ENCODE measurements at regions not wholly inside any gene's neighbourhood (a gene's known extent, or its start where the extent isn't known, plus 50 kb on each side); places are given as distances from the start of the nearest gene placed in this dataset.

- H3K56ac ChIP-seq (replicated peaks; ENCODE audit: insufficient read length, low read depth, low read length), result no peak overlapping the region
- H4K20me1 ChIP-seq (replicated peaks in 1 of 2; ENCODE audit: control insufficient read depth in 1 of 2, insufficient read depth in 2 of 2, low read length in 2 of 2), result peaks cover 4 to 5% of the 10 kb centered on the region in 2 experiments
- peaks cover 0 to 86% of the 10 kb centered on the region in 2 experiments; a peak in 3 of 4 replicates for H3K79me2 ChIP-seq (ENCODE audit: control insufficient read depth in 1 of 2, insufficient read depth in 2 of 2, low read length in 2 of 2)
- no peak overlapping the region for H2BK20ac ChIP-seq (ENCODE audit: low read length)
- no peaks in the 10 kb centered on the region for H3K23me2 ChIP-seq (ENCODE audit: low read depth, low read length)
- no peak overlapping the region for H3K9ac ChIP-seq (replicated peaks in 1 of 4; ENCODE audit: extremely low read depth in 1 of 4, low read depth in 3 of 4, low read length in 3 of 4)
- peaks cover 2 to 7% (median 6%) of the 10 kb centered on the region in 4 experiments; a peak in 3 of 7 replicates for H3K4me1 ChIP-seq (replicated peaks in 1 of 4; ENCODE audit: control insufficient read depth in 3 of 4, insufficient read depth in 4 of 4, low read length in 3 of 4)
- ChIA-PET CTCF (ENCODE audit: partially characterized antibody) (interaction anchor here (1.2 to 1.9 kb wide), 4 partner anchors 9 to 63 kb away, joined by 4 to 13 read pairs (median 4); no protein-coding TSS in a partner anchor), POLR2A (ENCODE audit: partially characterized antibody) (no interaction called here)
- no peaks in the 10 kb centered on the region for H3K36me3 ChIP-seq (ENCODE audit: control insufficient read depth in 2 of 4, insufficient read depth in 4 of 4, low read length in 3 of 4)
- H4K8ac ChIP-seq (ENCODE audit: extremely low read depth, insufficient read depth, low read length), result no peak overlapping the region
- H3K4me3 ChIP-seq (ENCODE audit: extremely low read depth in 1 of 4, insufficient read depth in 2 of 4, low read depth in 3 of 4, low read length in 4 of 4), result no peak overlapping the region
- no peak overlapping the region for H2BK120ac ChIP-seq (replicated peaks; ENCODE audit: low read depth, low read length)
- no peak for FAIRE-seq
- no peak overlapping the region for H2AK5ac ChIP-seq (ENCODE audit: low read depth, low read length)
- no peak overlapping the region for H3K4me2 ChIP-seq (ENCODE audit: insufficient read depth in 1 of 2, low read depth in 2 of 2, low read length in 2 of 2)
- H2BK15ac ChIP-seq (ENCODE audit: low read length), result no peak overlapping the region
- H2BK5ac ChIP-seq (ENCODE audit: low read depth, low read length), result no peak overlapping the region
- no peak overlapping the region for H3K18ac ChIP-seq (ENCODE audit: extremely low read depth, low read length)
- no peak overlapping the region for H3K23ac ChIP-seq (ENCODE audit: insufficient read length)
- H3K14ac ChIP-seq (ENCODE audit: insufficient read length), result no peak overlapping the region
- no peak overlapping the region for H4K91ac ChIP-seq (replicated peaks; ENCODE audit: insufficient read length, low read length)
- no peak for DNase-seq (ENCODE audit: low read depth in 1 of 2, low spot score in 2 of 2)
- H3K9me3 ChIP-seq (ENCODE audit: insufficient read depth in 2 of 2, low read depth in 1 of 2, low read length in 1 of 2), result no peaks in the 10 kb centered on the region
- 93% methylated on average over 5 of the region's 5 CpGs; no CpG with 5 or more reads in 1 of the 2 experiments for WGBS, 2 experiments (ENCODE audit: extremely low coverage in 1 of 2, insufficient coverage in 1 of 2, insufficient read length in 1 of 2, insufficient replicate concordance in 2 of 2, low coverage in 1 of 2, low lambda C conversion rate in 2 of 2, missing lambda C conversion rate in 1 of 2)
- H4K5ac ChIP-seq (ENCODE audit: insufficient read length, low read depth, low read length), result no peak overlapping the region
- no peak overlapping the region for H2AFZ ChIP-seq (ENCODE audit: low read length)
- no peaks in the 10 kb centered on the region for H3K27me3 ChIP-seq (replicated peaks in 1 of 4; ENCODE audit: control insufficient read depth in 3 of 4, extremely low read depth in 1 of 4, insufficient read depth in 3 of 4, low read length in 3 of 4)
- no peak overlapping the region for H2BK12ac ChIP-seq (ENCODE audit: low read depth, low read length)
- no peak overlapping the region for H3K4ac ChIP-seq (replicated peaks; ENCODE audit: insufficient read length, low read depth, low read length)
- no peak overlapping the region for H3K27ac ChIP-seq (ENCODE audit: low read depth, low read length)
- H3K79me1 ChIP-seq (ENCODE audit: low read depth, low read length), result peaks cover 13% of the 10 kb centered on the region; the same call in 1 of the 2 replicates
- no peak for TF ChIP-seq KDM5A (IDR thresholded peaks at IDR 0.05; ENCODE audit: low read length)
- TF ChIP-seq CHD1 (IDR thresholded peaks at IDR 0.05; ENCODE audit: low read depth, low read length), result no peak
- no peak for TF ChIP-seq CTBP2 (IDR thresholded peaks at IDR 0.05; ENCODE audit: borderline replicate concordance, insufficient read depth, insufficient read length, low read length)
- TF ChIP-seq CEBPB (IDR thresholded peaks at IDR 0.05; ENCODE audit: low read depth, low read length), result no peak
- no peak for TF ChIP-seq ASH2L (IDR thresholded peaks at IDR 0.05; ENCODE audit: low read length)
- no peak for TF ChIP-seq ZNF274 (IDR thresholded peaks at IDR 0.05; ENCODE audit: borderline replicate concordance, extremely low read depth, low read length)
- no peak for TF ChIP-seq ATF2 (IDR thresholded peaks at IDR 0.05; ENCODE audit: low read length)
Observed at GRCh38 chr2:134181219-134181618, 72.7 kb upstream of the MGAT5 start.

All from H1 (cell line).